GM19238 (cell line): ENCODE measurements at regions not wholly inside any gene's neighbourhood (a gene's known extent, or its start where the extent isn't known, plus 50 kb on each side); places are given as distances from the start of the nearest gene placed in this dataset.
"Not testable (repeated sequence)": the region's sequence is repeated elsewhere in the genome, so short reads cannot be mapped to it uniquely, and the experiment has no call there.

Experiments used
- DNase-seq: peaks from one replicate; pipeline ENCODE4 v3.0.0; 2011; ENCODE audit warnings: low spot score; ENCODE audit not compliant: insufficient read length

GRCh38 chr11:87473174-87473573 is 435.4 kb downstream of the TMEM135 start:
- no peak for DNase-seq

DNA sequence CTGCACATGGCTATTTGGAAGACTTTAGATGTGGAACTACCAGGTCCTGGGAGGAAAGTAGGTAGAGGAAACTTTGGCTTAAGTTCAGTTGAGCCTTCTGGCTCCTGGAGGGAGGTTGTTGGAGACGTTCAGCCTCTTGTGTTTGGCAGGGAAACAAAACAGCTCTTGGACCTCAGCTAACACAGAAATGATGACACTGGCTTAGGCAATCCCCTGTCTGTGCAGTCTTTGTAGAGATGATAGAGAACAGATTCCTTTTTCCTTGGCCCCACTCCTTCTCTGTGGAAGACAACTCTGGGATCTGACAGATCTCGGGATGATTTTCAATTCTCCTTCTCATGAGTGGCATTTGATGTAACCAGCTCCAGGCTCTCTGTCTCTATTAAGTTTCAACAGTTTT is 428.5 kb downstream of the TMEM135 start:
- DNase-seq, result no peak

- no peak for DNase-seq
Measured at GRCh38 chr11:87465716-87466115, 428.0 kb downstream of the TMEM135 start.

GRCh38 chr11:87463486-87464102 is 425.9 kb downstream of the TMEM135 start:
- DNase-seq, result no peak

DNA sequence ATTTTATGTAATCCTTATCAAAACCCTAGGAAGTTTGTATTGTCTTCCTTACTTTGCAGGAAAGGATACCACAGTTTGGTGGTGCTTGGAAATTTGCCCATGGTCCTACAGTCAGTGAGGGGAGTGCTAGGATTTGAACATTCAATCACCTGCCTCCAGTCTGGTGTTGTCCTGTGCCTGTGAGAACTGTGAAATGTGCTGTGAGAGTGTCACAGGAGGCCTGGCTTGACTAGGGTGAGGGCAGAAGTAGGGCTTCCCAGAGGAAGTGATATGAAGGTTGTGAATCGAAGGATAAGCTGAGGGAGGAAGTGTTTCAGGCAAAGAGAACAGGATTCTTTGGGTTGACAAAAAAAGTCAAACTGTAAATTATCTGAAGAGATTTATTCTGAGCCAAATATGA is 424.4 kb downstream of the TMEM135 start:
- no peak for DNase-seq

GRCh38 chr11:87460842-87461637 is 423.3 kb downstream of the TMEM135 start:
- no peak for DNase-seq

GRCh38 chr11:87460279-87460678 is 422.5 kb downstream of the TMEM135 start:
- no peak for DNase-seq

DNA sequence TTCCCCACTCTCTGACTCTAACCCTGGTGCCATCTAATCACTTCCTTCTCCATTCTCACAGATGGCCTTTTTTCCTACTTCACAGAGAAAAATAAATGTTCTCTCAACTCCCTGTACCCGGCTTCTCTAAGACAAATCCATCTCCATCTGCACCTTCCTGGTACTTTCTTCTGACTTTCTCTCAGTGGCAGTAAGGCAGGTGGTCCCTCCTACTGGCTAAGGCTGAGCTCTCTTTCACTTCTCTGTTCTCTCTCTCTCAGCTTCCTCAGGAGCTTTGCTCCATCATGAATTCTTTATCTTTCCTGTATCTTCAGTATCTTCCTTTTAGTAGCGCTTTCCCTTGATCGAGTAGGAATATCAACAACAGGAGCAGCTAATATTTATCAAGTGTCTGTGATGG is 421.6 kb downstream of the TMEM135 start:
- DNase-seq, result no peak

- DNase-seq, result no peak
Measured at GRCh38 chr11:87456499-87456898, 418.8 kb downstream of the TMEM135 start.

- DNase-seq, result no peak
Measured at GRCh38 chr11:87455180-87455579, 417.4 kb downstream of the TMEM135 start.

DNA sequence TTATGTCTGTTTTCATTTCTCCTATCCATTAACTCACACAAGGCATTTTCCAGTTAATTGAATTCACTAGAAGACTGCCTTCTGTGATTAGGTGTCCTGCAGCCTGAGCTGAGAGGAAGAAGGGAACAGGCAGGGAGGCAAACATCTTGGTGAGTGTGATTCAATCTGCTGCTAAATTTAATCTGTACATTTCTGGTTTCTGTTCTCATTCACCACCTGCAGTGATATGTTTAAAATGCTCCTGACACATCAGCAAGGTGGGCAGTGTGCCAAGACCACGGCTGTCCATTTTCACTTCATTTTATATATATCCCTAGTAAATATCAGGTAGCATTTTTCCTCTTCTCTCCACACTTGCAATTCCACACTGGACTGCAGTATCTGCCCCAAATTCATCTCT is 416.5 kb downstream of the TMEM135 start:
- DNase-seq, result no peak

DNA sequence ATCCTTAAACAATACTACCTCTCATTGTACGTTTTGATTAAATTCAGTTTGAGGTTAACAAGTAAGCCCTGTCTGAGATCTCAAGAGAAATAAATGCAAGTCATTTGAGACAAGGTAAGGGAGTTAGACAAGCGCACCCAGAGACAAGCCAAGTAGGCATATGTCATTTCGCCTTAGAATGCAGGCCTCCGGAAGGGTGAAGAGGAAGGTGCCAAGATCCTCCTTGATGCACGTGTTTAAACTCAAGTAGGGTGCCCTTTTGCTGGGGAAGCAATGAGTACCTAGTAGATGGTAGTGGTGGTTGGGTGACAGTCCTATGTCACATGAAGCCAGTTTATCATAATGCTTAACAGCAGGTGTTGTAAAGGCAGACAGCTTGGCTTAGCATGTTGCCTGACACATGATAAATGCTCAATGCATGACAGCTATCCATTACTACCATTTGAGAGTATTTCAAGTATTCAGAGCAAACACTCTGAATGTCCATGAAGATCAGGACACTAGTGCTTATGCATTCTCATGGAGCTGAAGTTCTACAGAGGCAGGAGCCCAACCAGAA is 415.9 kb downstream of the TMEM135 start:
- no peak for DNase-seq

DNA sequence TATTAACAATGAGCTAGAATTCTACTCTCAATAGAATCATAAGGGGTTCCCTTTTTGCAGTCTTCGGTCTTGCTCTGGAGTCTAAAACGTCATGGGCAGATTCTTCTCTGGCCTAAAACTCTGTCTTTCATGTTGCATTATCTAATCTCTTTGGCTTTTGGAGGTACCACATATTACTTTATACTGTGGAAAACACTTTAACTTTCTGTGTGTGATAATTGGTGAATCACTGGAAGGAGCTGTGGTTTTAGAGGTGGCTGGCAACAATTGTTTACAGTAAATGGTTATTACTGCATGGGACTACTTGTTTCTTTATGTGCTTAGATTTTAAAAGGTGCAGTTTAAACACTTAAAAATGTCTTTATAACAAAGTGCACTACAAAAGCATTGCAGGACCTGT is 414.3 kb downstream of the TMEM135 start:
- not testable (repeated sequence) for DNase-seq

DNA sequence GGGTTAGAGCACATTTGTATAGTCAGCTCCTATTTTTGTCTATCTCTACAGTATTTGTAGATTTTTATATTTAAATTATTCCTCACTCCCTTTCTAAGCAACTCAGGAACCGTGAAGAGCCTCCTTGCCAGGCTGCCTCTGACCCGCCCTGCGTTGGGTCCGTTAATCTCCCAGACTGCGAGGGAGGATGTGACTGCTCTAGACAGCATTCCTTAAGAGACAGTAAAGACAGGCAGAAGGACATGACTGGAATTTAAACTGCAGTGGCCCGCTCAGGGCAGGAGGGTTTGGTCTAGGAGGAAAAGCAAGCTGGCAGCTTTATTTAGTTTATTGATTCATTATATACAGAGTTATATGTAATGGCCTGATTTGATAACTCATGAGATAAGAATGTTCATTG is 413.7 kb downstream of the TMEM135 start:
- DNase-seq, result no peak

- DNase-seq, result no peak
Measured at GRCh38 chr11:87447606-87448005, 409.9 kb downstream of the TMEM135 start.

DNA sequence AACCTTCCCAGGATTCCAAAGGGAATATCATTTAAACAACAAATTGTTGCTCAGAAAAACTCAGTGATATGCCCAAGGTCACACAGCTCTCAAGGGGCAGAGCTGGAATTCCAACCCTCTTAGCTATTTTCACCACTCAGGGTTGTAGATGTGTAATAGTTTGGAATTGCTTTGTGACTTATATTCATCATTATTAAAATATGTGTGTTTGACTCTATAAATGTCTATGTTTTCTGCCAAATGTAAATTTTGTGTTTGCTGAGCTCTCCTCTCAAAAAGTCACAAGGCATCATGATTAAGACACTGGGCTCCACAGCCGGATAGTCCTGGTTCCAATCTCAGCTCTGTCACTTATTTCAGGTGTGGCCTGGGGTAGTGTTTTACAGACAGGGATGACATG is 407.3 kb downstream of the TMEM135 start:
- DNase-seq, result no peak

- DNase-seq, result no peak
Measured at GRCh38 chr11:87443707-87444106, 406.0 kb downstream of the TMEM135 start.

GRCh38 chr11:87440076-87440770 is 402.5 kb downstream of the TMEM135 start:
- no peak for DNase-seq

DNA sequence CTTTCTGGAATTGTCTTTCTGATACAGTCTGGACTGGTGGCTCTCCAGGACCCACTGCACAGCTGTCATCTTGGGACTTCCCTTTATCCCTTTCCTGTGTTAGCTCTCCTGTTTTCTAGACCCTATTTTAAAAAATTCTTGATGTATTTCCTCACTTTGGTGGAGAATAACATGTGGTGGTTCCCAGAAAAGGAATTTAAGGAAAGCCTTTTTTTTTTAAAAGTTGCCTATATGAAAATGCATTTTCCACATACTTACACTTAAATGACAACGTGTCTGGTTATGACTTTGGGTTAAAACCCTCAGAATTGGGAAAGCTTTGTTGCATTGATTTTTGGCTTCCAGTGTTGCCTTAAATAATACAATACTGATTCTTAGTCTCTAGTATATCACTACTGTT is 400.7 kb downstream of the TMEM135 start:
- no peak for DNase-seq

DNA sequence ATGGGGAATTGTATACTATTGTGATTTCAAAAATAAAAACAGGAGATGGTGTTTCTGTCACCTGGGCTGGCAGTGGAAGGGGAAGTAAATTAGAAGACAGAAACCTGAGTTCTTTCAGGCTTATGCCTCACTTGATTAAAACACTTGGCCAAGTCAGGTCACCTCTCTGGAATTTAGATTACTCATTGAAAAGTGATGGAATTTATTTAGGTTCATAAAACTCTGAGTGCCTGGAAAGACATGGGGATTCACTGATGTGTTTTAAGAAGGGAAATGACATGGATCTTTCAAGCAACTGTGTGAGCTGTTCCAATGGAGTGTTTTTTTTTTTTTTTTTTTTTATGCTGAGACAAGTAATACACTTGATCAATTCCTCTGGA is 400.1 kb downstream of the TMEM135 start:
- DNase-seq, result no peak

DNA sequence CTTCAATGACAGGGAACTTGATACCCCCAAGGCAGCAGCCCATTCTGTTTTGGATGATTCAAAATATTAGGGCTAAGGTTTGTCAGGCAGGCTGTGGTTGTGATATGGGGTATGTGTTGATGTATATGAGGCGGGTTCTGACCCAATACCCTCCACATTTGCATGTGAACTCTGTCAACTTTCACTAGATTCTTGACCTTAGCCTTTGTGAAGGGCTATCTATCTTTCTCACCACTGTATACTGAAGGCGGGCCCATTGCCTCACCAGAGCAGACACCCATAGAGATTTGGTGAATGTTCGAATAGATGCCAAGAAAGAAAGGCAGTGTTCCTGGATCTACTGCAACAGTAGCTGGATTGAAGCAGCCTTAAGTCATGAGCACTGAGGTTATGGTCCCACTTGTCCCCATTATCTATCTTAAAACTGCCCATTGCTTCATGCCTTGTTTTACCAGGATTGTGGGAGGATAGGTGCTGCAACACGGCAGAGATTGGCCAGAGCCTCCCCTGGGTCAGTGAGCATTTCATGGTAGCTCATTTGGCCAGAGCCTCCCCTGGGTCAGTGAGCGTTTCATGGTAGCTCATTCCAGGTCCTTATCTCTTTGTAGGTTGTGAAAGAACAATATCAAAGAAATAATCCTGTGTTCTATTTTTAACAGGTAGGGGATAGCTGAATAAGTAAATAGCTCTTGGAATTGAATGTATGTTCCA is 399.6 kb downstream of the TMEM135 start:
- no peak for DNase-seq

DNA sequence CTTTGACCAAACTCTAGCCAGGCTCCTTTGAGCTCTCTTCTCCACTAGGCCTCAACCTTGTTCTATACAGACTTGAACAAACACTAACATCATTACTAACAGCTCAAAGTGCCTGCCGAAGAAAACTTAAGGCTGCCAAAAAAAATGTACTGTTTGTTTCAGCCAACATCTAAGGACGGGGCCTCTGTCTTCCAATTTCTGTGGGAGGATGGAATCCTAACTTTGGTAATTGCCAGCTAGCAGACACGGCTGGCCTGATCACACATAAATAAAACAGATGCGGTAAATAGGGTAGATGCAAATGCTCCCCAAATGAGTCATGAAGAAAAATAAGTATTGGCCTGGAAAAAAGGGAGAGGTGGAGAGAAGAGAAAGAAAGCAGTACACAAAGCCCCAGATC is 394.3 kb downstream of the TMEM135 start:
- DNase-seq, result no peak
